ENCODE measurements at regions not wholly inside any gene's neighbourhood (a gene's known extent, or its start where the extent isn't known, plus 50 kb on each side); places are given as distances from the start of the nearest gene placed in this dataset.

GRCh38 chr2:2869553-2869952 is 508.1 kb downstream of the EIPR1 start:
- Histone ChIP-seq H3K4me2 (ENCODE audit: control insufficient read depth, insufficient read depth) (no peak overlapping the region), H3K27me3 (replicated peaks in 1 of 2; ENCODE audit: control insufficient read depth in 2 of 2, insufficient read depth in 2 of 2, low read length in 1 of 2) (no peaks in the 10 kb centered on the region), H3K9ac (ENCODE audit: control insufficient read depth, insufficient read depth, low read length) (no peak overlapping the region), H4K20me1 (ENCODE audit: control insufficient read depth, insufficient read depth) (no peaks in the 10 kb centered on the region), H3K9me3 (replicated peaks; ENCODE audit: control insufficient read depth, insufficient read depth, low read length) (no peaks in the 10 kb centered on the region), H2AFZ (ENCODE audit: control insufficient read depth, low read depth, low read length) (no peak overlapping the region), H3K4me3 (no peak overlapping the region), H3K79me2 (ENCODE audit: control insufficient read depth, insufficient read depth, low read length) (no peaks in the 10 kb centered on the region), H3K4me1 (ENCODE audit: control insufficient read depth, insufficient read depth, low read length) (0 out of 2 replicates have a peak, but pooled peaks cover 2% of the 10 kb centered on the region), H3K36me3 (ENCODE audit: control insufficient read depth in 2 of 2, insufficient read depth in 2 of 2, low read length in 1 of 2) (no peaks in the 10 kb centered on the region), H3K27ac (ENCODE audit: control insufficient read depth, insufficient read depth) (no peak overlapping the region)
- FAIRE-seq = no peak
- SMC1A ChIA-PET (ENCODE audit: uncharacterized antibody, unreplicated experiment) = no interaction called here
- in situ Hi-C loops (cut with MboI) = no loop called here
- no peak for ATAC-seq
- CTCF ChIA-PET = no interaction called here
- TF ChIP-seq JUND (IDR thresholded peaks at IDR 0.05; ENCODE audit: low read depth, low read length) (no peak), REST (IDR thresholded peaks at IDR 0.05; ENCODE audit: low read depth, low read length) (no peak), E2F8 (IDR thresholded peaks at IDR 0.05; ENCODE audit: low read depth, partially characterized antibody) (no peak), CREM (IDR thresholded peaks at IDR 0.05; ENCODE audit: low read depth) (no peak), NFIC (IDR thresholded peaks at IDR 0.05; ENCODE audit: low read depth, low read length) (no peak), ZNF384 (IDR thresholded peaks at IDR 0.05; ENCODE audit: borderline replicate concordance, low read depth, low read length) (no peak), SREBF2 (IDR thresholded peaks at IDR 0.05; ENCODE audit: low read length) (no peak), CUX1 (IDR thresholded peaks at IDR 0.05; ENCODE audit: insufficient replicate concordance, low read depth, low read length) (no peak), BHLHE40 (IDR thresholded peaks at IDR 0.05; ENCODE audit: borderline replicate concordance in 1 of 2, low read depth in 2 of 2, low read length in 1 of 2) (no peak), POU2F2 (IDR thresholded peaks at IDR 0.05; ENCODE audit: borderline replicate concordance, low read depth, low read length) (no peak), ZBED1 (IDR thresholded peaks at IDR 0.05; ENCODE audit: borderline replicate concordance) (no peak), HDAC2 (IDR thresholded peaks at IDR 0.05) (no peak), JUNB (IDR thresholded peaks at IDR 0.05) (no peak)
- RAD21 ChIA-PET (ENCODE audit: unreplicated experiment) = no interaction called here
- no peak for DNase-seq (ENCODE audit: low read depth, low spot score)
- BruUV-seq (replicated peaks) = no TSS peak
- POLR2A ChIA-PET = no interaction called here
- 66% methylated on average over 9 of the region's 9 CpGs for WGBS (ENCODE audit: insufficient coverage, insufficient replicate concordance, low lambda C conversion rate, missing lambda C conversion rate)
- intact Hi-C loops (cut with micrococcal nuclease; ENCODE audit: unreplicated experiment) = no loop called here

Measured in GM12878 (cell line).